Transverse colon (tissue), 4 donors: ENCODE measurements at regions not wholly inside any gene's neighbourhood (a gene's known extent, or its start where the extent isn't known, plus 50 kb on each side); places are given as distances from the start of the nearest gene placed in this dataset.

Source experiments
- EP300 ChIP-seq: sonication (generic); formaldehyde crosslinking; IDR thresholded peaks from one replicate; pipeline ENCODE4 v1.6.1; 2017; ENCODE audit warnings: antibody characterized with exemption, low read depth
- POLR2A ChIP-seq: fragments of 450-650 bp; IDR thresholded peaks from one replicate; pipeline ENCODE4 v1.6.1; 2016; ENCODE audit warnings: antibody characterized with exemption, mild to moderate bottlenecking, moderate library complexity
- POLR2AphosphoS5 ChIP-seq, 3 donors: sonication (generic); formaldehyde crosslinking; IDR thresholded peaks; one replicate each; pipeline ENCODE4 v1.6.1; 2016; ENCODE audit warnings: antibody characterized with exemption in 3 of 3
- TF ChIP-seq, protein P1 (sequence below), 5 experiments: fragments of 200-600 bp in 3 of 5; fragments of 450-650 bp in 2 of 5; sonication (generic) in 3 of 5; IDR thresholded peaks; 1 replicate in 2 of 5; 2 replicates in 3 of 5; pipeline ENCODE4 v1.5.1; 2016 to 2017; ENCODE audit warnings: antibody characterized with exemption in 5 of 5, inconsistent platforms in 3 of 5, mild to moderate bottlenecking in 2 of 5, moderate library complexity in 1 of 5

DNA sequence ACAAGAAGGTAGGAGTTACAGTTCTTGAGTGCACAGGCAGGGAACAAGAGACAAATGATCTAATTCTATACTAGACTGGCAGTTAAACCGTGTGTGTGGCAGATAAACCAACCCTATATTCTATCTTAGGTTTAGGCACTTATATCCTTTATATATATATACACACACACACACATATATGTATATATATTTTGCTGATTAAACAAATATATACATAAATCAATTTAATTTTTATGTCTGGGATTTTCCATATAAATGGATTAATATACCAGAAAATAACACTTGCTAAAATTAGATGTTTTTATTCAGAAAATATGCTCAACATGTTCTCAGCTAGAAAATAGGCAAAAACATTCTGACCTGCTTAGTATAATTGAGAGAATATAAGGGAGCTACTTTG, 887.9 kb upstream of the KLHL29 start:
- TF ChIP-seq EP300 (no peak), POLR2A (no peak), POLR2AphosphoS5 (IDR thresholded peaks at IDR 0.05) (no peak)
- TF ChIP-seq, protein P1, sequence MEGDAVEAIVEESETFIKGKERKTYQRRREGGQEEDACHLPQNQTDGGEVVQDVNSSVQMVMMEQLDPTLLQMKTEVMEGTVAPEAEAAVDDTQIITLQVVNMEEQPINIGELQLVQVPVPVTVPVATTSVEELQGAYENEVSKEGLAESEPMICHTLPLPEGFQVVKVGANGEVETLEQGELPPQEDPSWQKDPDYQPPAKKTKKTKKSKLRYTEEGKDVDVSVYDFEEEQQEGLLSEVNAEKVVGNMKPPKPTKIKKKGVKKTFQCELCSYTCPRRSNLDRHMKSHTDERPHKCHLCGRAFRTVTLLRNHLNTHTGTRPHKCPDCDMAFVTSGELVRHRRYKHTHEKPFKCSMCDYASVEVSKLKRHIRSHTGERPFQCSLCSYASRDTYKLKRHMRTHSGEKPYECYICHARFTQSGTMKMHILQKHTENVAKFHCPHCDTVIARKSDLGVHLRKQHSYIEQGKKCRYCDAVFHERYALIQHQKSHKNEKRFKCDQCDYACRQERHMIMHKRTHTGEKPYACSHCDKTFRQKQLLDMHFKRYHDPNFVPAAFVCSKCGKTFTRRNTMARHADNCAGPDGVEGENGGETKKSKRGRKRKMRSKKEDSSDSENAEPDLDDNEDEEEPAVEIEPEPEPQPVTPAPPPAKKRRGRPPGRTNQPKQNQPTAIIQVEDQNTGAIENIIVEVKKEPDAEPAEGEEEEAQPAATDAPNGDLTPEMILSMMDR (IDR thresholded peaks at IDR 0.05): no peak
